ENCODE measurements at regions not wholly inside any gene's neighbourhood (a gene's known extent, or its start where the extent isn't known, plus 50 kb on each side); places are given as distances from the start of the nearest gene placed in this dataset.

DNA sequence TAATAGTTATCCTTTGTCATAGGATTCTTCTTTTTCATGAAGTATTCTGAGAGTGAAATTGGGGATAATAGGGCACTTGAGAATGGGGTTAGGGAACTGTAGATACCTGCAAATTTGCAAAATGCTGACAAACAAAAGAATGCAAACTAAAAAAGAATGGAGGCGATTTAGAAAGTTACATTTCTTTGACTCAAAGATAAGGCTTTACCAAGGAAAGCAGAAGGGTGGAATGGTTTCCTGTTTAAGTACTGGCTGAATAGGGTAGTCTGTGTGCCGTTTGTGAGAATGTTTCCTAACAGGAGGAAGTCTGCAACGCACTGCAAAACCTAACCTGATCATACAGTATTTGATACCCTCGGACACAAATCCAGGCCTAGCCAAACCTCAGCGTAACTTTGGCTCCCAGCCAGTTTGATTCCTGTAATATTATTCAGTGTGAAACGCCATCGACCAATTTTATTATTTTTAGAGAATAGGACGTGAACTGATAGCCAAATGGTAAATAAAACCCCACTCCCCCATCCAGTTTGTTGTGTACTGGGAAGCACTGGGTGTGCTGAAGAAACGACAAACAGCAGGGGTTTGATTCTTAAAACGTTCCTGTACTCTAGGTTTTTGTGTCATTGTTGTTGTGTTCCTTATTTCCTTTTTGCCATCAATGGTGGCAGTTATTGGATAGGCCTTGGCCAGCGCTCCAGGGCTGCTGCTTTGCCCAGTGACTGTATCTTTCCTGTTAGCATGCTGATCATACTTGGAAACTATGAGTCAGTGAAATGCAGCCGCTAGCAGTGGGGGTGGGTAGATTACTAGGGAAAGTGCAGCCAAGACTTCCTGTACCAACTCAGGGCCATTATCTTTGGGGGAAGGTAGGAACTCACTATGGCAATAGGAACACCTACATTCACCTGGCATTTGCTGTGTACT lies 148.0 kb upstream of the TBL1XR1 start:
- TF ChIP-seq, protein P1, sequence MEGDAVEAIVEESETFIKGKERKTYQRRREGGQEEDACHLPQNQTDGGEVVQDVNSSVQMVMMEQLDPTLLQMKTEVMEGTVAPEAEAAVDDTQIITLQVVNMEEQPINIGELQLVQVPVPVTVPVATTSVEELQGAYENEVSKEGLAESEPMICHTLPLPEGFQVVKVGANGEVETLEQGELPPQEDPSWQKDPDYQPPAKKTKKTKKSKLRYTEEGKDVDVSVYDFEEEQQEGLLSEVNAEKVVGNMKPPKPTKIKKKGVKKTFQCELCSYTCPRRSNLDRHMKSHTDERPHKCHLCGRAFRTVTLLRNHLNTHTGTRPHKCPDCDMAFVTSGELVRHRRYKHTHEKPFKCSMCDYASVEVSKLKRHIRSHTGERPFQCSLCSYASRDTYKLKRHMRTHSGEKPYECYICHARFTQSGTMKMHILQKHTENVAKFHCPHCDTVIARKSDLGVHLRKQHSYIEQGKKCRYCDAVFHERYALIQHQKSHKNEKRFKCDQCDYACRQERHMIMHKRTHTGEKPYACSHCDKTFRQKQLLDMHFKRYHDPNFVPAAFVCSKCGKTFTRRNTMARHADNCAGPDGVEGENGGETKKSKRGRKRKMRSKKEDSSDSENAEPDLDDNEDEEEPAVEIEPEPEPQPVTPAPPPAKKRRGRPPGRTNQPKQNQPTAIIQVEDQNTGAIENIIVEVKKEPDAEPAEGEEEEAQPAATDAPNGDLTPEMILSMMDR (IDR thresholded peaks at IDR 0.05; ENCODE audit: insufficient read depth, low read length, missing control alignments): no peak
- POLR2A ChIA-PET: interaction anchor here (0.5 to 1.0 kb wide), 2 partner anchors 264 to 662 kb away, joined by 3 read pairs; no protein-coding TSS in a partner anchor
- CTCF ChIA-PET: no interaction called here
- peak; percentile 83 for DNase-seq (ENCODE audit: low read depth, low spot score)
- H3K4me3 ChIP-seq (ENCODE audit: low read depth, low read length): no peak overlapping the region

DNA sequence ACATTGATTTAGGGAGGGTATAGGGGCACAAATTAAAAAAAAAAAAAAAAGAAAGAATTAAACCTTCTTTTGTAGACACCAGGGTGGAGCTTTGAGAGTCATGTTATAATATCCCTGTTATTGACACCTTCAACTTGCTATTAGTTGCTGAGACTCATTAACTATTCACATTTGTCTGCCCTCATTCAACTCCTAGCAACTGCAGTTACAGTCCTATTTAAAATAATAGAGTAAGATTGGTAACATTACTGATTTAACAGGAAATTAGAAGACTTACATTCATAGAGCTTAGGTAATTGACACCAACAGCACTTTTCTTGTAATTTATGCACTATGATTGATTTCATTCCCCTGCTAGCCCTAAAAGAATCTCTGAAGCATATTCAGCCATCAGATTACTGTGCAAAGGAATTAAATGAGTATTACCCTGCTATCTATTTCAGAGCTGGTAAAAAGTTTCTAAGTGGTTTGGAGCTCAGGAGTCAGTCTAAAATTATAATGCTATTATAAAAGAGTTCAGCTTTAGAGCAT lies 148.8 kb upstream of the TBL1XR1 start:
- H3K4me3 ChIP-seq (ENCODE audit: low read depth, low read length): no peak overlapping the region
- TF ChIP-seq, protein P1 (IDR thresholded peaks at IDR 0.05; ENCODE audit: insufficient read depth, low read length, missing control alignments): no peak
- POLR2A ChIA-PET: interaction anchor here (0.5 to 1.0 kb wide), 2 partner anchors 263 to 662 kb away, joined by 3 read pairs; no protein-coding TSS in a partner anchor
- CTCF ChIA-PET: no interaction called here
- DNase-seq (ENCODE audit: low read depth, low spot score): no peak

DNA sequence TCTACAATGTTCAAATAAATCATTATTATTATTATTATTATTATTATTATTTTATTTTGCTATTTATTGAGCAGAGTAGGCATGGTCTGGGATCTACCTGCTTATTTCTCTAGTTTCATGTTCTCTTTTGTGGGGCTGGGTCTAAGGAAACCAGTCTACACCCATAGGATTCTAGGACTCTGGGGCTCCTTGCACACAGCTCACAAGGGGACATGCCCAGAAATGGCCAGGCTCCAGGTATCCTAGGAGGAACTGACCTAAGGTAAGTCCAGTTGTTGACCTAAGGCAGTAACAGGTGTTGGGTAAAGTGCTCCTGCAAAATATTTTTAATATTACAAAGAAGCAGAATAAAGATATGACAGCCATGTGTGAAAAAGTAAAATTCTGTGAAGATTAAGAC lies 149.6 kb upstream of the TBL1XR1 start:
- ChIA-PET CTCF (no interaction called here), POLR2A (no interaction called here)
- TF ChIP-seq, protein P1 (IDR thresholded peaks at IDR 0.05; ENCODE audit: insufficient read depth, low read length, missing control alignments): no peak
- no peak overlapping the region for H3K4me3 ChIP-seq (ENCODE audit: low read depth, low read length)
- no peak for DNase-seq (ENCODE audit: low read depth, low spot score)

DNA sequence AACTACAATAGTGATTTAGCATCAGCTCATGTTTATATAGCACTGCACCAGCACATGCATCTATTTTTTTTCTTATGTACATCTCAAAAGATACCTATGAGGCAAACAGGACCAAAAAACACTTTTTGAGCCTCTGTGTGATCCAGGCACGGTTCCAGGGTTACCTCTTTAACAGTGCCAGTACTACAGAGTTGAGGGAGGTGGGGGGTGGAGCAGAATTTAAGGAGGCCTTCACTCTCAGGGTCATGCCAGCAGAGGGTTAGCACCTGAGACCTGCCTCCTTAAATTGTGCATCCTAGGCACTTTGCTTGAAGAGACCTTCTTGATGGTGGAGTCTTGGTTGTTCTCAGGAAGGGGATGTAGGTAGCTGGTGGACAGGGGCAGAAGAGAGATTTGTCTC lies 150.3 kb upstream of the TBL1XR1 start:
- DNase-seq (ENCODE audit: low read depth, low spot score): no peak
- ChIA-PET CTCF (no interaction called here), POLR2A (no interaction called here)
- H3K4me3 ChIP-seq (ENCODE audit: low read depth, low read length): no peak overlapping the region
- TF ChIP-seq, protein P1 (IDR thresholded peaks at IDR 0.05; ENCODE audit: insufficient read depth, low read length, missing control alignments): no peak

DNA sequence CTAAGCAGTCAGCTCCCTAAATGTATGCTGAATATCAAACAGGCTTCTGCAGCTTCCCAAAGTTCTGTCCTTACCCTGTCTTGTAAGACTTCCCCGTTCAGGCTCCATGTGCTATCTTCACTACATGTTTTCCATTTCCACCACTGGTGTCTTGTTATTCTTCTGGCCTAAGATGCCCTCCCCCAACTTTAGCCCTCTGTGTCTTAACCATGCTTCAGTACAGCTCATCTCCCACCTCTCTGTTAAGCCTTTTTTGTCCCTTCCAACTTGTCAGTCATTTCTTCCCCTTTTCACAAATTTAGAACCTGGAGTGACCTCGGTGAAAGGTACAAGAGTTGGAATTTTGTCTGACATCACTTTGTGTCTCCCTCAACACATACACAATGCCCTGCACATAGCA lies 151.7 kb upstream of the TBL1XR1 start:
- DNase-seq (ENCODE audit: low read depth, low spot score): no peak
- H3K4me3 ChIP-seq (ENCODE audit: low read depth, low read length): no peak overlapping the region
- TF ChIP-seq, protein P1 (IDR thresholded peaks at IDR 0.05; ENCODE audit: insufficient read depth, low read length, missing control alignments): no peak
- ChIA-PET POLR2A (no interaction called here), CTCF (no interaction called here)

DNA sequence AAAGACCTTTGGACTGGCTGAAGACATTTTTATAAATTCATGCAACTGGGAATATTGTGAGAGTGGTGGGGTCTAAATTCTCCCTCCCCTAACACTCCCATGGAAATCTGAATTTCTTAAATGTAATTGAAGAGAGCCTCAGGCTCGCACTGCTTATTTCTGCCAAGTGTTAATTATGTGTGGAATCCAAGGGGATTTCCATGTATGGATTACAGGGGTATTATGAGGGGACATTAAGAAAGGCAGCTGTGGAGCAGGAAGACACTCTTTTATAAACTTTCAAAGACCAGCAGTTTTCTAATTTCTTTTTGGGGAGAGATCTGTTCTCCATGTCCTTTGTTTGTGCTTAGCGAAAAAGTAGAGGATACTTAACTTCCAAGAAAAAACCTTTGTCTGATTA lies 152.1 kb upstream of the TBL1XR1 start:
- DNase-seq (ENCODE audit: low read depth, low spot score): no peak
- CTCF ChIA-PET: interaction anchor here (1.2 kb wide), 1 partner anchor 10 kb away, joined by 3 read pairs; no protein-coding TSS in a partner anchor
- POLR2A ChIA-PET: no interaction called here
- H3K4me3 ChIP-seq (ENCODE audit: low read depth, low read length): no peak overlapping the region
- TF ChIP-seq, protein P1 (IDR thresholded peaks at IDR 0.05; ENCODE audit: insufficient read depth, low read length, missing control alignments): no peak

Measured in AG04449 (cell line).